Small intestine (tissue), 7 donors: ENCODE measurements at regions not wholly inside any gene's neighbourhood (a gene's known extent, or its start where the extent isn't known, plus 50 kb on each side); places are given as distances from the start of the nearest gene placed in this dataset.

ENCODE experiments used
- DNase-seq, 2 donors: peaks; one replicate each; pipeline versions ENCODE4 v3.0.0 to v3.0.0-alpha.2; 2013
- FAIRE-seq: peaks from 2 replicates; lab custom pipeline; 2012; peaks lifted over from hg19 to GRCh38; lab: Jason Lieb, UNC
- H3K27ac ChIP-seq, 3 donors: one replicate each; pipeline ENCODE4 v1.5.1; 2013; ENCODE audit warnings: low read length in 2 of 3, mild to moderate bottlenecking in 2 of 3, control low read depth in 1 of 3, inconsistent platforms in 1 of 3, low read depth in 1 of 3, moderate library complexity in 1 of 3
- H3K27me3 ChIP-seq, 3 donors: one replicate each; pipeline ENCODE4 v1.6.1; 2013; ENCODE audit warnings: low read length in 3 of 3, inconsistent platforms in 1 of 3; ENCODE audit not compliant: control insufficient read depth in 3 of 3, insufficient read depth in 3 of 3
- H3K36me3 ChIP-seq, 3 donors: one replicate each; pipeline ENCODE4 v1.6.1; 2013; ENCODE audit warnings: low read length in 3 of 3, inconsistent platforms in 1 of 3, low read depth in 1 of 3, mild to moderate bottlenecking in 1 of 3, moderate library complexity in 1 of 3; ENCODE audit not compliant: control insufficient read depth in 3 of 3, insufficient read depth in 2 of 3
- H3K4me1 ChIP-seq, 3 donors: one replicate each; pipeline ENCODE4 v1.6.1; 2013; ENCODE audit warnings: low read length in 2 of 3, inconsistent platforms in 1 of 3, low read depth in 1 of 3, mild to moderate bottlenecking in 1 of 3, moderate library complexity in 1 of 3; ENCODE audit not compliant: control insufficient read depth in 3 of 3, insufficient read depth in 2 of 3
- H3K4me3 ChIP-seq, 3 donors: one replicate each; pipeline ENCODE4 v1.5.1; 2013; ENCODE audit warnings: low read length in 3 of 3, control low read depth in 1 of 3, inconsistent platforms in 1 of 3, low read depth in 1 of 3, mild to moderate bottlenecking in 1 of 3, moderate library complexity in 1 of 3
- H3K9me3 ChIP-seq, 2 donors: one replicate each; pipeline ENCODE4 v1.6.1; 2013; ENCODE audit warnings: low read depth in 1 of 2, low read length in 1 of 2; ENCODE audit not compliant: control insufficient read depth in 2 of 2, insufficient read depth in 1 of 2
- WGBS, 3 donors: extraction: QIAGEN DNeasy Blood & Tissue Kit; methylation state at CpG; one replicate each; pipeline ENCODE4 v1.1.7; 2013; 5-methylcytosine and 5-hydroxymethylcytosine counted together
- donor health status: healthy with polysubstance abuse.
- donor health status: control.
- donor health status: control.
- donor health status: Bipolar disorder and iron deficiency.
- donor health status: healthy.

- DNase-seq (no peak), FAIRE-seq (no peak)
- no peak overlapping the region for H3K27ac ChIP-seq
- no peaks in the 10 kb centered on the region for H3K36me3 ChIP-seq
- no peaks in the 10 kb centered on the region for H3K4me1 ChIP-seq
- peaks cover 0 to 3% (median 0%) of the 10 kb centered on the region in 3 donors for H3K27me3 ChIP-seq
- no peaks in the 10 kb centered on the region for H3K9me3 ChIP-seq
- H3K4me3 ChIP-seq: no peak overlapping the region
- WGBS, 3 donors: 74 to 82% (median 79%) methylated on average over 5 of the region's 5 CpGs
Observed at GRCh38 chr1:29626726-29627125, 390.4 kb downstream of the PTPRU start.

GRCh38 chr1:29626066-29626465, 389.7 kb downstream of the PTPRU start:
- Histone ChIP-seq H3K4me1 (no peaks in the 10 kb centered on the region), H3K27me3 (peaks cover 0 to 3% (median 0%) of the 10 kb centered on the region in 3 donors), H3K27ac (no peak overlapping the region), H3K4me3 (no peak overlapping the region), H3K36me3 (no peaks in the 10 kb centered on the region), H3K9me3 (no peaks in the 10 kb centered on the region)
- DNase-seq (no peak), FAIRE-seq (no peak)
- WGBS, 3 donors: 59 to 67% (median 65%) methylated on average over 7 to 8 of the region's 8 CpGs

GRCh38 chr1:29625084-29625420, 388.7 kb downstream of the PTPRU start:
- Histone ChIP-seq H3K9me3 (no peaks in the 10 kb centered on the region), H3K4me3 (no peak overlapping the region), H3K36me3 (no peaks in the 10 kb centered on the region), H3K4me1 (no peaks in the 10 kb centered on the region), H3K27me3 (peaks cover 0 to 3% (median 0%) of the 10 kb centered on the region in 3 donors), H3K27ac (no peak overlapping the region)
- DNase-seq (no peak), FAIRE-seq (no peak)
- 53 to 88% (median 87%) methylated on average over 1 of the region's 1 CpG for WGBS, 3 donors

- Histone ChIP-seq H3K27me3 (peaks cover 0 to 3% (median 0%) of the 10 kb centered on the region in 3 donors), H3K4me3 (no peak overlapping the region), H3K27ac (no peak overlapping the region), H3K36me3 (no peaks in the 10 kb centered on the region), H3K4me1 (no peaks in the 10 kb centered on the region), H3K9me3 (no peaks in the 10 kb centered on the region)
- WGBS, 3 donors: 63 to 75% (median 66%) methylated on average over 9 of the region's 9 CpGs
- DNase-seq (no peak), FAIRE-seq (no peak)
Observed at GRCh38 chr1:29624320-29625083, 388.2 kb downstream of the PTPRU start.

DNA sequence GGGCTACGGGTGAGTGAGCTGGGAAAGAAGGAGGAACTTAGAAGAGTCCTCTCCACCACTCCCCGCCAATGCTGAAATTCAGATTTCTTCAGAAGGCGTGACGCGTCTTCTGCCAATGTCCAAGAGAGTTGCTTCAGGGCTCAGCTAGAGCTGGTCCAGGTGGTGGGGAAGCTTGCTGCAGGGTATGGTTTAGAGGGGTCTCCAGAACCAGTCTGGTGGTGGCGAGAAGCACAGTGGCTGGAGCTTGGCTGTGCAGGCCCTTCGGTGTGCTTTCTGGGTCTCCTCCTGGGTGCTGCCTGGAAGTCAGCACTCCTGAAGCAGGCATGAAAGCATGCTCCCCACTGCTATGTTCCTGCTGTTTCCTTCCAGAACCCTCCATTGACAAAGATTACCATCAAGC, 387.2 kb downstream of the PTPRU start:
- no peak overlapping the region for H3K27ac ChIP-seq
- DNase-seq (no peak), FAIRE-seq (no peak)
- 76 to 87% (median 80%) methylated on average over 7 of the region's 7 CpGs for WGBS, 3 donors
- H3K4me1 ChIP-seq: no peaks in the 10 kb centered on the region
- peaks cover 0 to 3% (median 0%) of the 10 kb centered on the region in 3 donors for H3K27me3 ChIP-seq
- no peak overlapping the region for H3K4me3 ChIP-seq
- H3K9me3 ChIP-seq: no peaks in the 10 kb centered on the region
- no peaks in the 10 kb centered on the region for H3K36me3 ChIP-seq

GRCh38 chr1:29621826-29622435, 385.6 kb downstream of the PTPRU start:
- 77 to 84% (median 78%) methylated on average over 11 of the region's 11 CpGs for WGBS, 3 donors
- H3K4me1 ChIP-seq: no peaks in the 10 kb centered on the region
- DNase-seq (no peak), FAIRE-seq (no peak)
- H3K4me3 ChIP-seq: no peak overlapping the region
- H3K9me3 ChIP-seq: no peaks in the 10 kb centered on the region
- no peak overlapping the region for H3K27ac ChIP-seq
- no peaks in the 10 kb centered on the region for H3K36me3 ChIP-seq
- H3K27me3 ChIP-seq: peaks cover 0 to 3% (median 0%) of the 10 kb centered on the region in 3 donors

DNA sequence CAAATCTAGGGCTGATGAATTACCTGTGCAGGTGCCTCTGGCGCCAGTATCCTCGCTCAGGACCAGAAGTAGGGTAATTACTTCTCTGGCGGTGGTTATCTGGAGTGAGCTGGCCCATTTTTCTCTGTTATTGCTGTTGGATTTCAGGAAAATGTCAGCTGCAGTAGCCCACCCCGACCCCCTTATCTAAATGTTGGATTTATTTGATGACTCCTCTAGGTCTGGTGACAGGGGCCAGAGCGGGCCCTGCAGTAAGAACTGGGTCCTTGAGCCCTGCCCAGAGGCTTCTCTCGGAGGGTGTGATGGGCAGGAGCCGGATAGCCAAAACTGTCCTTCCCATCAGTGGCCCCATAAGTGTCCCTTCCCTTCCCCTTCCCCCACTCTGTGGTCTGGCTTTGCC, 384.3 kb downstream of the PTPRU start:
- H3K4me3 ChIP-seq: no peak overlapping the region
- no peaks in the 10 kb centered on the region for H3K9me3 ChIP-seq
- DNase-seq (no peak), FAIRE-seq (no peak)
- H3K27me3 ChIP-seq: peaks cover 0 to 3% (median 0%) of the 10 kb centered on the region in 3 donors
- 38 to 67% (median 47%) methylated on average over 7 of the region's 7 CpGs for WGBS, 3 donors
- H3K4me1 ChIP-seq: no peaks in the 10 kb centered on the region
- H3K36me3 ChIP-seq: no peaks in the 10 kb centered on the region
- H3K27ac ChIP-seq: no peak overlapping the region

DNA sequence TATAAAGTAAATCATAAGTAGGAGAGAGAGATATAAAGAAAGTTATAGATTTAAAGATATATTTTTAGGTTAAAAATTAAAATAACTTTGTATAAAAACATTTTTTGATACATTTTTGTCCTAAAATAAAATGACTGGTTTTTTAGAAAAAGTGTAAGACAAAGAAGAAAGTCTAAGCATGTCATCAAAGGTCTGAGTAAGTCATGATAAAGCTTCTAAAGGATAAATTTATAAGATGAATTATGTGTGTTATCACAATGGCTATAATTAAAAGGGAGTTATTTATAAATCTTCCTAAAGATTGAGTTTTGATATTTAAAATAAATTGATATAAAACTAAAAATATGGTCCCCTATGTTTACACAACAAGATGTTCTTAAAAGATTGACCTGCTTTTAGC, 370.9 kb downstream of the PTPRU start:
- no peak for DNase-seq
- Histone ChIP-seq H3K4me3 (no peak overlapping the region), H3K4me1 (no peaks in the 10 kb centered on the region), H3K27me3 (no peaks in the 10 kb centered on the region), H3K9me3 (no peaks in the 10 kb centered on the region), H3K36me3 (no peaks in the 10 kb centered on the region), H3K27ac (no peak overlapping the region)
- no peak for FAIRE-seq
